Naive thymus-derived CD4-positive, alpha-beta T cell (primary cell): ENCODE measurements at regions not wholly inside any gene's neighbourhood (a gene's known extent, or its start where the extent isn't known, plus 50 kb on each side); places are given as distances from the start of the nearest gene placed in this dataset.
"Not testable (repeated sequence)": the region's sequence is repeated elsewhere in the genome, so short reads cannot be mapped to it uniquely, and the experiment has no call there.

Experiments used
- ATAC-seq: fragments of 150-1000 bp; cut with Tn5 transposase; 2 replicates; pipeline ENCODE4 v1.10.0; 2021; ENCODE audit warnings: mild to moderate bottlenecking, moderate library complexity
- CTCF ChIA-PET: fragments of 350-600 bp; sonication (Branson Sonifier 250); formaldehyde crosslinking; loops from one replicate; lab custom pipeline; 2021; ENCODE audit warnings: antibody characterized with exemption; lab: Charles Lee
- POLR2A ChIA-PET: fragments of 350-600 bp; sonication (Branson Sonifier 250); formaldehyde crosslinking; loops from one replicate; lab custom pipeline; 2021; ENCODE audit warnings: antibody characterized with exemption, inconsistent platforms; lab: Charles Lee
- DNase-seq, 9 donors: peaks; one replicate each; pipeline versions ENCODE4 v3.0.0 to v3.0.0-alpha.2; 2020 to 2022; ENCODE audit warnings: mixed read lengths in 1 of 9
- H3K27ac ChIP-seq: one replicate; pipeline ENCODE4 v1.7.0; 2013; ENCODE audit warnings: mild to moderate bottlenecking, low read depth, low read length, moderate library complexity
- H3K27me3 ChIP-seq, 2 donors: one replicate each; pipeline ENCODE4 v1.7.0; 2013; ENCODE audit warnings: low read length in 2 of 2, mild to moderate bottlenecking in 2 of 2, moderate library complexity in 2 of 2; ENCODE audit not compliant: control insufficient read depth in 2 of 2, insufficient read depth in 2 of 2
- H3K36me3 ChIP-seq, 3 experiments: 1 replicate in 2 of 3; 2 replicates in 1 of 3; pipeline ENCODE4 v1.7.0; 2013; ENCODE audit warnings: low read length in 3 of 3, mild to moderate bottlenecking in 3 of 3, moderate library complexity in 1 of 3; ENCODE audit not compliant: insufficient read depth in 3 of 3, control insufficient read depth in 2 of 3
- H3K4me1 ChIP-seq, 2 donors: one replicate each; pipeline ENCODE4 v1.7.0; 2013; ENCODE audit warnings: low read length in 2 of 2, mild to moderate bottlenecking in 2 of 2, moderate library complexity in 1 of 2; ENCODE audit not compliant: control insufficient read depth in 2 of 2, insufficient read depth in 2 of 2
- H3K4me3 ChIP-seq: 2 replicates; pipeline ENCODE4 v1.7.0; 2013; ENCODE audit warnings: mild to moderate bottlenecking, low read length
- H3K9me3 ChIP-seq, 3 experiments: 1 replicate in 2 of 3; 2 replicates in 1 of 3; pipeline ENCODE4 v1.7.0; 2013; ENCODE audit warnings: low read length in 3 of 3; ENCODE audit not compliant: control insufficient read depth in 2 of 3
- H3K27ac Mint-ChIP-seq, 9 donors: one replicate each; pipeline ENCODE4 v1.8.0; 2020 to 2022; ENCODE audit warnings: mixed read lengths in 9 of 9, mild to moderate bottlenecking in 8 of 9, moderate library complexity in 5 of 9, inconsistent platforms in 2 of 9
- H3K27me3 Mint-ChIP-seq, 5 donors: one replicate each; pipeline ENCODE4 v1.8.0; 2021 to 2022; ENCODE audit warnings: mixed read lengths in 5 of 5, mild to moderate bottlenecking in 1 of 5
- H3K36me3 Mint-ChIP-seq, 5 donors: one replicate each; pipeline ENCODE4 v1.8.0; 2020 to 2022; ENCODE audit warnings: mixed read lengths in 5 of 5, mild to moderate bottlenecking in 3 of 5, inconsistent platforms in 1 of 5
- H3K4me1 Mint-ChIP-seq, 7 donors: one replicate each; pipeline ENCODE4 v1.8.0; 2020 to 2022; ENCODE audit warnings: mixed read lengths in 7 of 7, mild to moderate bottlenecking in 3 of 7, inconsistent platforms in 1 of 7
- H3K4me3 Mint-ChIP-seq, 10 donors: one replicate each; pipeline ENCODE4 v1.8.0; 2020 to 2022; ENCODE audit warnings: mild to moderate bottlenecking in 10 of 10, mixed read lengths in 10 of 10, moderate library complexity in 6 of 10, inconsistent platforms in 2 of 10
- H3K9me3 Mint-ChIP-seq, 11 donors: one replicate each; pipeline ENCODE4 v1.8.0; 2020 to 2022; ENCODE audit warnings: mixed read lengths in 11 of 11, mild to moderate bottlenecking in 4 of 11, inconsistent platforms in 1 of 11, moderate library complexity in 1 of 11
- intact Hi-C, 2 donors: fragments of 100-400 bp; cut with micrococcal nuclease; formaldehyde crosslinking; loops; one replicate each; pipeline ENCODE4 v1.15.1; 2023

DNA sequence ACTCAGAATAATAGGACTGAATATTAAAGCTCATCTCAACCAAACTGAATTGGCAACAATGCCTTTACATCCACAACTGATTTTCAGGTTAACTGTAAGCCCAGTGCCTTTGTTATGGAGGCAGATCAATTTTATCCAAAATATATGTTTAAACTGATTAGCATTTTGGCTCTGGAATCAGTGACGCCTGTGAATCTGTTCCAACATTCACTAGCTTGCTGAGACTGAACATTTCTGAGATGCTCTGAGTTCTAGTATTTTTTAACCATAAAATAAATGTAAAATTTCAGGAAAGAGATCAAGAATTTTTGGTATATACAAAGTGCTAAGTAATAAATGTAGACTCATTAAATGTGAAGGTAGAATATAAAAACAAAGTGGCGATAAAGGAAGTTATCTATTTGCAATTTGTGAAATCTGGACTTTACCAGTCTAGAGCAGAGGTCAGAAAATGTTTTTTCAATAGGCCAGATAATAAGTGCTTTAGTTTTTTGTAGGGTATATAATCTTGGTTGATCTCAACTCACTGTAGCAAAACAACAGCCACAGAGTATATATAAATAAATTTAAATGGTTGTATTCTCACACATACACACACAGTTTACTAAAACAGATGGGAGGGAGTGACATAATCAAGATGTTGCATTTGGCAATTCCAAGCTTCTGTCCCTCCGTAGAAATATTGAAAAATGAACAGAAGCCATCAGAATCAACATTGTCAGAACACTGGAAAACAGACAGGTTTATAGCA lies 560.3 kb downstream of the ZWINT start:
- POLR2A ChIA-PET = no interaction called here
- no peaks in the 10 kb centered on the region for H3K27me3 Mint-ChIP-seq
- Histone ChIP-seq H3K4me1 (no peaks in the 10 kb centered on the region), H3K4me3 (no peak overlapping the region), H3K9me3 (no peaks in the 10 kb centered on the region), H3K27ac (no peak overlapping the region), H3K27me3 (no peaks in the 10 kb centered on the region), H3K36me3 (no peaks in the 10 kb centered on the region)
- intact Hi-C loops = no loop called here
- CTCF ChIA-PET = interaction anchor here (0.7 kb wide), 1 partner anchor 1045 kb away, joined by 4 read pairs; no protein-coding TSS in a partner anchor
- peaks cover 0 to 36% (median 4%) of the 10 kb centered on the region in 11 donors for H3K9me3 Mint-ChIP-seq
- H3K4me1 Mint-ChIP-seq = no peaks in the 10 kb centered on the region
- no peak overlapping the region for H3K4me3 Mint-ChIP-seq
- H3K36me3 Mint-ChIP-seq = no peaks in the 10 kb centered on the region
- no peak overlapping the region for H3K27ac Mint-ChIP-seq
- DNase-seq = no peak
- no peak for ATAC-seq

DNA sequence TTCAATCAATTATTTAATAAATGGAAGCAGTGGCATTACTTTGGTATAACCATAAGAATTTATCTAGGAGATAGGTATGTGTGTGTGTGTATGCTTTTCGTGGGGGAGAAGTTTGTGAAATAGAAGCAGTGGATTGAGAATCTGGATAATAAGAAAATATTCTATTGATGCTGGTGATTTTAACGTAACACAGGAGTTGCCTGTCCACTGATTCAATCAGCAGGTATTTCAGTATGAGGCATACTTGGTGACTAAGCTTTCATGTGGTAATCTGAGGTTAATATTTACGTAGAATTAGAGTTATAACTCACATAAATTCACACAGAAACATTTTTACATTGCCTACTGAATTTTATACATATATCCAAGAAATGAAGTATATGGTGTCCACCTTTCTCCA lies 568.0 kb downstream of the ZWINT start:
- Histone ChIP-seq H3K9me3 (no peaks in the 10 kb centered on the region), H3K27ac (no peak overlapping the region), H3K36me3 (no peaks in the 10 kb centered on the region), H3K27me3 (no peaks in the 10 kb centered on the region), H3K4me3 (no peak overlapping the region), H3K4me1 (no peaks in the 10 kb centered on the region)
- DNase-seq = no peak
- intact Hi-C loops = no loop called here
- peaks cover 0 to 17% (median 5%) of the 10 kb centered on the region in 11 donors for H3K9me3 Mint-ChIP-seq
- no peaks in the 10 kb centered on the region for H3K27me3 Mint-ChIP-seq
- no peaks in the 10 kb centered on the region for H3K36me3 Mint-ChIP-seq
- no peak overlapping the region for H3K4me3 Mint-ChIP-seq
- H3K27ac Mint-ChIP-seq = no peak overlapping the region
- no peak for ATAC-seq
- ChIA-PET CTCF (no interaction called here), POLR2A (no interaction called here)
- H3K4me1 Mint-ChIP-seq = no peaks in the 10 kb centered on the region

DNA sequence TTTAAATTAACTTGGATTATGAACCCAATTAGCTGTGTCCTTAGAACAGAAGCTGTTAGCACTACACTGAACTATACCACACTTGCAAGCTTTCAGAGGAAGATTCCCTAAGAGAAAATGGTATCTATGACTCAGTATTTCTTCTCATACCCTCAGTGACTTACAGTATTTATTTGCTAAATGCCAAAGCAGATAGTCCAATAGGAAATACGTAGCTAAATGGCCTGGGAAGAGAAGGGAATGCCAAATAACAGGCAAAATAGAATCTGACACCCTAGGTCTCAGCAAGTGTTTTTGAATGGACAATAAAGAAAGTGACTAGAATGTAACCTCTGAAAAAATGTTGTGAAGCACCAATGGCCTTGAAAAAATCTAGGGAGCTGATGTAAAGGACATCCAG lies 570.8 kb downstream of the ZWINT start:
- ATAC-seq, H3K4me1 ChIP-seq, H3K9me3 ChIP-seq, H3K27me3 Mint-ChIP-seq, H3K36me3 Mint-ChIP-seq, DNase-seq, H3K27ac ChIP-seq, CTCF ChIA-PET, H3K4me3 ChIP-seq, H3K4me1 Mint-ChIP-seq, H3K4me3 Mint-ChIP-seq, H3K36me3 ChIP-seq, H3K27me3 ChIP-seq, POLR2A ChIA-PET, intact Hi-C loops, H3K27ac Mint-ChIP-seq: not testable (repeated sequence)
- peaks cover 0 to 12% (median 5%) of the 10 kb centered on the region in 11 donors for H3K9me3 Mint-ChIP-seq

DNA sequence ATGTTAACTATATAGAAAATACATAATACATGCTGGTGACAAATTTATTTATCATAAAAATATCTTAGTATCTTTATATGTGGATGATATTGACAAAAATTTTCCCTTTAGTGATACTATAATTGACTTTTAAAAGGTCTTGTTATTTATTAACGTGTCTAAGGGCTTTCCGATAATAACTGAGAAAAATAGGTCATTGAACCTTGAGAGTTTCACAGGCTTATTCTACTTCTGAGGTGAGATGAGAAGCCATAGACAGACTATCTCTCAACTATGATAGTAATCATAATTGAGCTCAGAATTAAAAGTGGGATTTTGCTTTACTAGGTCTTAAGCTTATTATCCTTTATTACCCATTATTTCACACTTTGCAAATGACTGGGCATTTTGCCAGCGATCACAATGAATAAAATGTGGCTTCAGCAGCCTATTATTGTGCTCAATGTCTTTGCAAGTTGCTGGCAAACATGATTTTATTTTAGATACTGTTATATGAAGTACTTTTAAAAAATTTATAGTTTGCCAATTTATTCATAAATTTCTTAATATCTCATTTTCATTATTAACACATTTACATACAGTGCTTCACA lies 574.5 kb downstream of the ZWINT start:
- no peaks in the 10 kb centered on the region for H3K27me3 ChIP-seq

DNA sequence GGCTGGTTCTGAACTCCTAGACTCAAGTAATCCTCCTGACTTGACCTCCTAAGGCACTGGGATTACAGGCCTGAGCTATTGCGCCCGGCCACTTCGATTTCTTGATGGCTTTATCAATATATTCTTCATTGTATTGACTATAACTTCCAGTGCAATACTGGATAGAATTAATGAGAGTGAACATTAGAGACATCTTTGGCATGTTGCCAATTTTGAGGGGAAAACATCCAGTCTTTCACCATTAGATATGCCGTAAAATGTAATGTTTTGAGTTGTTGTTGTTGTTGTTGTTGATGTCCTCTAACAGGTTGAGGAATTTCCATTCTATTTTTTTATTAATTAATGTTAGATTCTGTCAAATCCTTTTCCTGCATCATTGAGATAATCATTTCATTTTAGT lies 578.9 kb downstream of the ZWINT start:
- H3K4me3 Mint-ChIP-seq = no peak overlapping the region
- H3K9me3 Mint-ChIP-seq = peaks cover 0 to 12% (median 2%) of the 10 kb centered on the region in 11 donors
- no peaks in the 10 kb centered on the region for H3K36me3 Mint-ChIP-seq
- no peaks in the 10 kb centered on the region for H3K27me3 Mint-ChIP-seq
- DNase-seq = no peak
- intact Hi-C loops = no loop called here
- H3K27ac Mint-ChIP-seq = no peak overlapping the region
- ChIA-PET POLR2A (no interaction called here), CTCF (no interaction called here)
- Histone ChIP-seq H3K4me1 (no peaks in the 10 kb centered on the region), H3K27me3 (no peaks in the 10 kb centered on the region), H3K36me3 (no peaks in the 10 kb centered on the region), H3K4me3 (no peak overlapping the region), H3K9me3 (no peaks in the 10 kb centered on the region), H3K27ac (no peak overlapping the region)
- H3K4me1 Mint-ChIP-seq = peaks cover 0 to 2% (median 0%) of the 10 kb centered on the region in 7 donors
- no peak for ATAC-seq

More for the DNA sequence above, 574.5 kb downstream of the ZWINT start:
- Mint-ChIP-seq H3K4me1 (peaks cover 0 to 2% (median 0%) of the 10 kb centered on the region in 7 donors), H3K27ac (no peak overlapping the region), H3K27me3 (no peaks in the 10 kb centered on the region), H3K36me3 (no peaks in the 10 kb centered on the region), H3K9me3 (peaks cover 0 to 16% (median 3%) of the 10 kb centered on the region in 11 donors), H3K4me3 (no peak overlapping the region)
- Histone ChIP-seq H3K4me3 (no peak overlapping the region), H3K4me1 (no peaks in the 10 kb centered on the region), H3K9me3 (no peaks in the 10 kb centered on the region), H3K27ac (no peak overlapping the region), H3K36me3 (no peaks in the 10 kb centered on the region)
- CTCF ChIA-PET = no interaction called here
- DNase-seq = no peak
- intact Hi-C loops = no loop called here
- POLR2A ChIA-PET = no interaction called here
- ATAC-seq = no peak

DNA sequence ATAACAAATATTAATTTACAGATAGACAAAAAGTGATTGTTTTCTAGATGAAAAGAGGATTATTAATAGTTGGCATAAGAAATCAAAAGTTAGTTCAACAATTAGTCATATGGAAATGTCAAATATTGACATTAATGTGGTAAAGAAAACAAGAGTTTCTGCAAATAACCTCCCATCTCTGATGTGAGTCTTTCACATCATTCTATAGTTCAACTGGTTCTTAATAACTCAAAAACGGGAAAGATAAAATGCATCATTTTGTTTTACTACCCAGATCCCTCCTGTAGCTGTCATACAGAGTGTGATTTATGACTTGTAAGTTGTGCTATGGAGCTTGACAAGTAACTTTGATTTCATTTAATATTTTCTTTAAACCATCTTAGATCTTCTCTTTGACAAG lies 594.8 kb downstream of the ZWINT start:
- intact Hi-C loops = no loop called here
- Histone ChIP-seq H3K4me1 (no peaks in the 10 kb centered on the region), H3K27ac (no peak overlapping the region), H3K27me3 (no peaks in the 10 kb centered on the region), H3K36me3 (no peaks in the 10 kb centered on the region), H3K9me3 (no peaks in the 10 kb centered on the region), H3K4me3 (no peak overlapping the region)
- H3K36me3 Mint-ChIP-seq = no peaks in the 10 kb centered on the region
- no peak for DNase-seq
- H3K4me1 Mint-ChIP-seq = no peaks in the 10 kb centered on the region
- peaks cover 0 to 2% (median 0%) of the 10 kb centered on the region in 11 donors for H3K9me3 Mint-ChIP-seq
- ChIA-PET CTCF (no interaction called here), POLR2A (no interaction called here)
- no peaks in the 10 kb centered on the region for H3K27me3 Mint-ChIP-seq
- no peak for ATAC-seq
- no peak overlapping the region for H3K4me3 Mint-ChIP-seq
- H3K27ac Mint-ChIP-seq = no peak overlapping the region

DNA sequence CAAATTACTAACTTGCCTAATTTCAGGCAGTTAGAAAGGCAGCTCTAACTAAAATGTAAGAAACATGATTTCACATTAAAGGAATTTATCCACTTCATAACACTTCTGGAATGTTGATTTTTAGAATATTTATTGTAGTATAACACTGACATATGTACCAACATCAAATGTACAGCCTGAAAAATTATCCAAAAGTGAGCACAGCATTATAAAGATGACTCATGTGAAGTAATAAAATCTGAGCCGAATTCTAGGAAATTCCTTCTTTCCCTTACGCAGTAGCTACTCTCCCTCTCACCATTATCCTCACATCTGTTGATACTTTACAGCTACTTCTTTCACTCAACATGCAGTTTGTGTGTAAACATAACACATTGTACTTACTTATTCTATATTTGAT lies 610.6 kb downstream of the ZWINT start:
- ATAC-seq (no peak), DNase-seq (no peak)
- peaks cover 0 to 16% (median 0%) of the 10 kb centered on the region in 11 donors for H3K9me3 Mint-ChIP-seq
- Histone ChIP-seq H3K27me3 (no peaks in the 10 kb centered on the region), H3K9me3 (no peaks in the 10 kb centered on the region), H3K27ac (no peak overlapping the region), H3K4me3 (no peak overlapping the region), H3K4me1 (no peaks in the 10 kb centered on the region), H3K36me3 (no peaks in the 10 kb centered on the region)
- H3K36me3 Mint-ChIP-seq = no peaks in the 10 kb centered on the region
- H3K27me3 Mint-ChIP-seq = no peaks in the 10 kb centered on the region
- H3K4me3 Mint-ChIP-seq = no peak overlapping the region
- H3K4me1 Mint-ChIP-seq = no peaks in the 10 kb centered on the region
- intact Hi-C loops = no loop called here
- ChIA-PET POLR2A (no interaction called here), CTCF (no interaction called here)
- H3K27ac Mint-ChIP-seq = no peak overlapping the region
